GM12873 (cell line): ENCODE measurements at regions not wholly inside any gene's neighbourhood (a gene's known extent, or its start where the extent isn't known, plus 50 kb on each side); places are given as distances from the start of the nearest gene placed in this dataset.

Source experiments
- CTCF ChIP-seq: IDR thresholded peaks from 2 replicates; pipeline ENCODE4 v1.5.1; 2012; ENCODE audit warnings: low read depth, mild to moderate bottlenecking, moderate library complexity, low read length, control low read depth; ENCODE audit not compliant: insufficient read depth; ENCODE audit errors: missing control alignments

GRCh38 chr5:163193886-163194285, 243.5 kb upstream of the CCNG1 start:
- TF ChIP-seq CTCF, result no peak

- TF ChIP-seq CTCF, result no peak
Measured at GRCh38 chr5:163205645-163206044, 231.8 kb upstream of the CCNG1 start.

- TF ChIP-seq CTCF, result no peak
Measured at GRCh38 chr5:163221581-163221980, 215.8 kb upstream of the CCNG1 start.

- TF ChIP-seq CTCF, result no peak
Measured at GRCh38 chr5:163222982-163223381, 214.4 kb upstream of the CCNG1 start.

GRCh38 chr5:163244445-163244987, 192.9 kb upstream of the CCNG1 start:
- no peak for TF ChIP-seq CTCF

- no peak for TF ChIP-seq CTCF
Measured at GRCh38 chr5:163245584-163245983, 191.8 kb upstream of the CCNG1 start.

- no peak for TF ChIP-seq CTCF
Measured at GRCh38 chr5:163248333-163248732, 189.1 kb upstream of the CCNG1 start.
